IPS DF 19.7 (cell line): ENCODE measurements at regions not wholly inside any gene's neighbourhood (a gene's known extent, or its start where the extent isn't known, plus 50 kb on each side); places are given as distances from the start of the nearest gene placed in this dataset.
"Not testable (repeated sequence)": the region's sequence is repeated elsewhere in the genome, so short reads cannot be mapped to it uniquely, and the experiment has no call there.

ENCODE experiments used
- DNase-seq: peaks from one replicate; pipeline ENCODE4 v3.0.0-alpha.2; 2013; ENCODE audit warnings: low read depth, low spot score

- no peak for DNase-seq
Observed at GRCh38 chr12:67039995-67040860, 228.9 kb upstream of the CAND1 start.

GRCh38 chr12:67040861-67041137 is 228.4 kb upstream of the CAND1 start:
- DNase-seq = no peak

GRCh38 chr12:67042697-67043131 is 226.4 kb upstream of the CAND1 start:
- DNase-seq = no peak

- DNase-seq = no peak
Observed at GRCh38 chr12:67043771-67044170, 225.4 kb upstream of the CAND1 start.

- no peak for DNase-seq
Observed at GRCh38 chr12:67045650-67046049, 223.5 kb upstream of the CAND1 start.

GRCh38 chr12:67046062-67046461 is 223.1 kb upstream of the CAND1 start:
- DNase-seq = no peak

GRCh38 chr12:67047634-67048033 is 221.5 kb upstream of the CAND1 start:
- no peak for DNase-seq

GRCh38 chr12:67048371-67048770 is 220.8 kb upstream of the CAND1 start:
- no peak for DNase-seq

GRCh38 chr12:67049199-67049598 is 220.0 kb upstream of the CAND1 start:
- not testable (repeated sequence) for DNase-seq

GRCh38 chr12:67052981-67053380 is 216.2 kb upstream of the CAND1 start:
- no peak for DNase-seq

- no peak for DNase-seq
Observed at GRCh38 chr12:67056329-67056728, 212.8 kb upstream of the CAND1 start.

- DNase-seq = no peak
Observed at GRCh38 chr12:67057072-67057471, 212.1 kb upstream of the CAND1 start.

GRCh38 chr12:67062193-67062592 is 207.0 kb upstream of the CAND1 start:
- DNase-seq = no peak

GRCh38 chr12:67067453-67068203 is 201.5 kb upstream of the CAND1 start:
- no peak for DNase-seq

GRCh38 chr12:67068204-67068731 is 200.9 kb upstream of the CAND1 start:
- no peak for DNase-seq

- DNase-seq = no peak
Observed at GRCh38 chr12:67068761-67069450, 200.3 kb upstream of the CAND1 start.

- no peak for DNase-seq
Observed at GRCh38 chr12:67069451-67070306, 199.5 kb upstream of the CAND1 start.

GRCh38 chr12:67070307-67070600 is 198.9 kb upstream of the CAND1 start:
- DNase-seq = no peak

GRCh38 chr12:67070604-67071003 is 198.6 kb upstream of the CAND1 start:
- no peak for DNase-seq

- not testable (repeated sequence) for DNase-seq
Observed at GRCh38 chr12:67072281-67072680, 196.9 kb upstream of the CAND1 start.

GRCh38 chr12:67073336-67073735 is 195.8 kb upstream of the CAND1 start:
- DNase-seq = no peak
